Right kidney (tissue), 1 donor: ENCODE measurements at regions not wholly inside any gene's neighbourhood (a gene's known extent, or its start where the extent isn't known, plus 50 kb on each side); places are given as distances from the start of the nearest gene placed in this dataset.
"Not testable (repeated sequence)": the region's sequence is repeated elsewhere in the genome, so short reads cannot be mapped to it uniquely, and the experiment has no call there.

Source experiments
- DNase-seq: peaks from one replicate; pipeline ENCODE4 v3.0.0-alpha.2; 2016

- DNase-seq, result no peak
Measured at GRCh38 chr11:13136272-13136596, 127.1 kb downstream of the RASSF10 start.

GRCh38 chr11:13137844-13138301 lies 128.8 kb downstream of the RASSF10 start:
- DNase-seq, result no peak

- DNase-seq, result not testable (repeated sequence)
Measured at GRCh38 chr11:13139085-13139484, 130.0 kb downstream of the RASSF10 start.

GRCh38 chr11:13140028-13140870 lies 131.1 kb downstream of the RASSF10 start:
- DNase-seq, result peak; percentile 52

- no peak for DNase-seq
Measured at GRCh38 chr11:13140873-13141655, 131.9 kb downstream of the RASSF10 start.

- no peak for DNase-seq
Measured at GRCh38 chr11:13141731-13142709, 132.9 kb downstream of the RASSF10 start.

- DNase-seq, result no peak
Measured at GRCh38 chr11:13143486-13144297, 133.9 kb upstream of the BMAL1 start.

- DNase-seq, result no peak
Measured at GRCh38 chr11:13145461-13145860, 132.1 kb upstream of the BMAL1 start.

GRCh38 chr11:13149991-13150390 lies 127.6 kb upstream of the BMAL1 start:
- no peak for DNase-seq

- DNase-seq, result no peak
Measured at GRCh38 chr11:13150487-13150886, 127.1 kb upstream of the BMAL1 start.

- DNase-seq, result no peak
Measured at GRCh38 chr11:13152264-13152663, 125.3 kb upstream of the BMAL1 start.

- DNase-seq, result no peak
Measured at GRCh38 chr11:13152736-13153541, 124.7 kb upstream of the BMAL1 start.

GRCh38 chr11:13154374-13154773 lies 123.2 kb upstream of the BMAL1 start:
- not testable (repeated sequence) for DNase-seq

GRCh38 chr11:13160346-13160745 lies 117.2 kb upstream of the BMAL1 start:
- DNase-seq, result no peak

- DNase-seq, result no peak
Measured at GRCh38 chr11:13160806-13161205, 116.8 kb upstream of the BMAL1 start.

GRCh38 chr11:13163158-13163557 lies 114.4 kb upstream of the BMAL1 start:
- DNase-seq, result no peak

GRCh38 chr11:13166036-13166435 lies 111.6 kb upstream of the BMAL1 start:
- DNase-seq, result no peak

GRCh38 chr11:13168271-13168670 lies 109.3 kb upstream of the BMAL1 start:
- no peak for DNase-seq

GRCh38 chr11:13169709-13170108 lies 107.9 kb upstream of the BMAL1 start:
- DNase-seq, result no peak

GRCh38 chr11:13174090-13174489 lies 103.5 kb upstream of the BMAL1 start:
- DNase-seq, result no peak
